MCF 10A (cell line): ENCODE measurements at regions not wholly inside any gene's neighbourhood (a gene's known extent, or its start where the extent isn't known, plus 50 kb on each side); places are given as distances from the start of the nearest gene placed in this dataset.

Experiments used
- BruUV-seq: library from RNA; stranded (reverse); fragments of 400-500 nt; replicated peaks from 2 replicates; lab custom pipeline; 2021; lab: Mats Ljungman, UMichigan
- CTCF ChIA-PET: fragments of 300-600 bp; sonication (Branson Sonifier 250); formaldehyde crosslinking; extraction: SDS; loops from one replicate; lab custom pipeline; 2021; ENCODE audit warnings: antibody characterized with exemption, inconsistent platforms; lab: Yijun Ruan, JAX
- POLR2A ChIA-PET: fragments of 300-600, 350-650 bp; sonication (Branson Sonifier 250); formaldehyde crosslinking; extraction: SDS; loops from one replicate; lab custom pipeline; 2020; ENCODE audit warnings: antibody characterized with exemption, inconsistent platforms; lab: Yijun Ruan, JAX
- DNase-seq: peaks from one replicate; pipeline ENCODE4 v3.0.0-alpha.2; 2018; ENCODE audit not compliant: unreplicated experiment
- H3K27ac Mint-ChIP-seq: one replicate; pipeline ENCODE4 v1.8.0; 2022; ENCODE audit warnings: mild to moderate bottlenecking, low read depth, mixed read lengths; ENCODE audit not compliant: unreplicated experiment
- H3K27me3 Mint-ChIP-seq: one replicate; pipeline ENCODE4 v1.8.0; 2022; ENCODE audit warnings: mixed read lengths; ENCODE audit not compliant: insufficient read depth, unreplicated experiment
- H3K36me3 Mint-ChIP-seq: one replicate; pipeline ENCODE4 v1.8.0; 2022; ENCODE audit warnings: mild to moderate bottlenecking, moderate library complexity, mixed read lengths; ENCODE audit not compliant: insufficient read depth, unreplicated experiment
- H3K4me1 Mint-ChIP-seq: one replicate; pipeline ENCODE4 v1.8.0; 2022; ENCODE audit warnings: mixed read lengths; ENCODE audit not compliant: insufficient read depth, unreplicated experiment
- H3K4me3 Mint-ChIP-seq: one replicate; pipeline ENCODE4 v1.8.0; 2022; ENCODE audit warnings: mild to moderate bottlenecking, moderate library complexity, mixed read lengths; ENCODE audit not compliant: unreplicated experiment
- H3K9me3 Mint-ChIP-seq: one replicate; pipeline ENCODE4 v1.8.0; 2022; ENCODE audit warnings: mixed read lengths; ENCODE audit not compliant: unreplicated experiment
- intact Hi-C: fragments of 100-400 bp; cut with micrococcal nuclease; formaldehyde crosslinking; loops from 2 replicates; pipeline ENCODE4 v1.14.1; 2022
- TF ChIP-seq, protein P1 (sequence below): fragments of 200-600 bp; IDR thresholded peaks from one replicate; pipeline ENCODE4 v1.8.0; 2022; ENCODE audit warnings: antibody characterized with exemption, mild to moderate bottlenecking; ENCODE audit not compliant: unreplicated experiment

DNA sequence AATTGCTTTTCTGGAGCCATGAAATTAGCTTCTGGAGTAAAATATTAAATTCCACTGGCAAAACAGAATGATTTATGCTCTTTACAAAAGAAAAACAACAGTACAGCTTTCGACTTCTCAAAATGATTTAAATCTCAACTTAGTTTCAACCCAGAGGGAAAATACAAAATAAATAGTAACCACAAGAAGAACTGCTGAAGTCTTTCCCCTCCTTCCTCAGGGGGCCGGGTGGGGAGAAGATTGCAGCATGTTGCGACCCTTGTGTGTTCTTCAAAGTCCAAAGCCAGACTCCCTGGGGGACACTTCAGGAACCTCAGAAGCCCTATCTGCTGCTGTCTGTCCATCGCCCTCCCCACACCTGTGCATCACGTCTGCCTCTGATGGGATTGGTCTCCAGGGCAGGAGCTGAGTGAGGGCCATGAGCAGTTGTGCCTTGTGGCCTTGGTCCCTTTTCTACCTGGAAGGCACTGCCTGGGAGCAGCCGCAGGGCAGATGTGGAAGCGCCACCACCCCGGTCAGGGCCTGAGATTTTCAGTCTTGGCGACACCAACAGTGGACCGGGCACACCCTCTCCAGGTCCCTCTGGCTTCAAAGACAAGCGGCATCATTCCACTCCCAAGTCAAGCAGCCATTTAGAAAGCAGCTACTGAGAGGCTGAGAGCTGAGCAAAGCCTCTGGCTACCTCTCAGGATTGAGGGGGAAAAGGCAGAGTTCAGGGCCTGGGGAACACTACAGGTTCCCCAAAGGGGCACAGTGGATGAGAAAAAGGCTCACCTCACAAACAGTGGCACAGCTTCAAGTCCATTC is 210.1 kb upstream of the RAB6C start:
- no peak for DNase-seq
- BruUV-seq = no TSS peak
- Mint-ChIP-seq H3K9me3 (peaks cover 15% of the 10 kb centered on the region), H3K36me3 (no peaks in the 10 kb centered on the region), H3K4me3 (no peak overlapping the region), H3K27me3 (no peaks in the 10 kb centered on the region), H3K4me1 (no peaks in the 10 kb centered on the region), H3K27ac (no peak overlapping the region)
- TF ChIP-seq, protein P1, sequence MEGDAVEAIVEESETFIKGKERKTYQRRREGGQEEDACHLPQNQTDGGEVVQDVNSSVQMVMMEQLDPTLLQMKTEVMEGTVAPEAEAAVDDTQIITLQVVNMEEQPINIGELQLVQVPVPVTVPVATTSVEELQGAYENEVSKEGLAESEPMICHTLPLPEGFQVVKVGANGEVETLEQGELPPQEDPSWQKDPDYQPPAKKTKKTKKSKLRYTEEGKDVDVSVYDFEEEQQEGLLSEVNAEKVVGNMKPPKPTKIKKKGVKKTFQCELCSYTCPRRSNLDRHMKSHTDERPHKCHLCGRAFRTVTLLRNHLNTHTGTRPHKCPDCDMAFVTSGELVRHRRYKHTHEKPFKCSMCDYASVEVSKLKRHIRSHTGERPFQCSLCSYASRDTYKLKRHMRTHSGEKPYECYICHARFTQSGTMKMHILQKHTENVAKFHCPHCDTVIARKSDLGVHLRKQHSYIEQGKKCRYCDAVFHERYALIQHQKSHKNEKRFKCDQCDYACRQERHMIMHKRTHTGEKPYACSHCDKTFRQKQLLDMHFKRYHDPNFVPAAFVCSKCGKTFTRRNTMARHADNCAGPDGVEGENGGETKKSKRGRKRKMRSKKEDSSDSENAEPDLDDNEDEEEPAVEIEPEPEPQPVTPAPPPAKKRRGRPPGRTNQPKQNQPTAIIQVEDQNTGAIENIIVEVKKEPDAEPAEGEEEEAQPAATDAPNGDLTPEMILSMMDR = no peak
- ChIA-PET CTCF (interaction anchor here (0.5 kb wide), 1 partner anchor 29 kb away, joined by 3 read pairs; no protein-coding TSS in a partner anchor), POLR2A (interaction anchor here (0.6 kb wide), 1 partner anchor 87 kb away, joined by 3 read pairs; no protein-coding TSS in a partner anchor)
- intact Hi-C loops = no loop called here

DNA sequence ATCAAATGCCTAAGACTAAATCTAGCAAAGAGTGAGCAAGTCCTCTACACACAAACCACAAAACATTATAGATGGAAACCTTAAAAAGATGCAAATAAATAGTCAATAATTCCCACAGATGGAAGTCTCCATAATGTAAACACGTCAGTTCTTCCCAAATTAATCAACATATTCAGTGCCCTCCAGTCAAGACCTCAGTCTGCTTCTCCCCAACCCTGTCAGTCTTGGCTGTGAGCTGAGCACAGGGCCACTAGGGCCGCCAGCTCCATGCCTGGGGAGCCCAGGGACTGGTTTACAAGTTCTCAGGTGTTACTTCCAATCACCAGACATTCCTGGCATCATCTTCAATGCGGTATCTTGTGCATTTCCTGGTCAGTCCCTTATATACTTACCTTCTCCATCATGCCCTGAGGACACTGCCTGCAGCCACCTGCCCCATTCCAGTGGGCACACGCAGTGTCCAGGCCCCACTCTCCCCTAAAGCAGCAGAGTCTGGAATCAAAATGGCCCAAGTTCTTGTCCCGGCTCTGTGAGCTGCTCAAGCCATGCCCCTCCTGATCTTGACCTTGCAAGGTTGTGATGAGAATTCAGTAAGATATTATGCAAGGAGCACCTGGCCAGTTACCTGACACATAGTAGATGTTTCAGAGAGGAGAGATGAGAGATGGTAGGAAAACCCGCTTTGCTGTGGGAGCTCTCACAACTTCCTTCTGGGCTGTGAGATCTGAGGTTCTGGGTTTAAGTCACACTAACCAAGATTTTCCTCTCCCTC is 207.9 kb upstream of the RAB6C start:
- TF ChIP-seq, protein P1 = no peak
- no TSS peak for BruUV-seq
- Mint-ChIP-seq H3K9me3 (peaks cover 10% of the 10 kb centered on the region), H3K4me1 (no peaks in the 10 kb centered on the region), H3K36me3 (no peaks in the 10 kb centered on the region), H3K27me3 (no peaks in the 10 kb centered on the region), H3K4me3 (no peak overlapping the region), H3K27ac (no peak overlapping the region)
- no peak for DNase-seq
- CTCF ChIA-PET = interaction anchor here (0.5 kb wide), 1 partner anchor 692 kb away, joined by 3 read pairs; no protein-coding TSS in a partner anchor
- intact Hi-C loops = no loop called here
- POLR2A ChIA-PET = no interaction called here

DNA sequence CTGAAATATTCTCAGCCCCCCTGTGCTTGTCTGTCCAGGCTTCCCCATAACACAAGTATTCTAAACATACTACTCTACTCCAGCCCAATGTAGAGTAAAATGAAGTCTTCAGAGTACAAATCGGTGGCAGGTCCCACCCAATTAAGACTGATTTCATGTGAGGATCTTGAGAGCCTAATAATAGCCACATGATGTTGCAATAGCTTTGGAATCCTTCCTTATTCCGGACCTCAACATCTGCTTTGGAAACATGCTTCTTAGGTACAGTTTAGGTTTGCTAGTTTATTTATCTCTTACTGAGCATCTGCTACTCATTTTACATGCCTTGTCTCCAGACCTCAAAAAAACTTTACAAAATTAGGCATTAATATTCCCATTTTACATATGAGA is 207.3 kb upstream of the RAB6C start:
- intact Hi-C loops = no loop called here
- TF ChIP-seq, protein P1 = no peak
- H3K4me1 Mint-ChIP-seq = no peaks in the 10 kb centered on the region
- H3K4me3 Mint-ChIP-seq = no peak overlapping the region
- H3K9me3 Mint-ChIP-seq = peaks cover 10% of the 10 kb centered on the region
- no peak overlapping the region for H3K27ac Mint-ChIP-seq
- no TSS peak for BruUV-seq
- H3K36me3 Mint-ChIP-seq = no peaks in the 10 kb centered on the region
- CTCF ChIA-PET = no interaction called here
- H3K27me3 Mint-ChIP-seq = no peaks in the 10 kb centered on the region
- no peak for DNase-seq
- POLR2A ChIA-PET = interaction anchor here (0.7 kb wide), 1 partner anchor 21 kb away, joined by 4 read pairs; no protein-coding TSS in a partner anchor
